Loucy (cell line): ENCODE measurements at regions not wholly inside any gene's neighbourhood (a gene's known extent, or its start where the extent isn't known, plus 50 kb on each side); places are given as distances from the start of the nearest gene placed in this dataset.

Experiments
- H2AFZ ChIP-seq: fragments of 200-600 bp; sonication (generic); 2 replicates; pipeline ENCODE4 v1.6.0; 2016; ENCODE audit warnings: antibody characterized with exemption, mild to moderate bottlenecking, low read length, moderate library complexity
- H3F3A ChIP-seq: fragments of 200-600 bp; 2 replicates; pipeline ENCODE4 v1.6.0; 2016; ENCODE audit warnings: antibody characterized with exemption, low read depth, mild to moderate bottlenecking
- H3K27me3 ChIP-seq: fragments of 200-600 bp; sonication (generic); 2 replicates; pipeline ENCODE4 v1.6.1; 2014; ENCODE audit warnings: low read length, mild to moderate bottlenecking; ENCODE audit not compliant: insufficient read depth, poor library complexity, severe bottlenecking
- H3K36me3 ChIP-seq: fragments of 200-600 bp; sonication (generic); 2 replicates; pipeline ENCODE4 v1.6.1; 2016; ENCODE audit warnings: low read length; ENCODE audit not compliant: insufficient read depth
- H3K4me1 ChIP-seq: fragments of 200-600 bp; sonication (generic); 2 replicates; pipeline ENCODE4 v1.5.1; 2014; ENCODE audit warnings: low read length, mild to moderate bottlenecking; ENCODE audit not compliant: insufficient read depth, poor library complexity, severe bottlenecking
- H3K4me2 ChIP-seq: fragments of 200-600 bp; sonication (generic); 2 replicates; pipeline ENCODE4 v1.6.0; 2014; ENCODE audit warnings: antibody characterized with exemption, low read length, low read depth, mild to moderate bottlenecking; ENCODE audit not compliant: poor library complexity, severe bottlenecking
- H3K4me3 ChIP-seq: fragments of 200-600 bp; sonication (generic); 2 replicates; pipeline ENCODE4 v1.5.1; 2014; ENCODE audit warnings: low read length, mild to moderate bottlenecking, mixed read lengths; ENCODE audit not compliant: poor library complexity, severe bottlenecking
- H3K79me2 ChIP-seq: fragments of 200-600 bp; sonication (generic); 2 replicates; pipeline ENCODE4 v1.6.1; 2014; ENCODE audit warnings: low read length; ENCODE audit not compliant: insufficient read depth
- H3K9ac ChIP-seq: fragments of 200-600 bp; sonication (generic); 2 replicates; pipeline ENCODE4 v1.6.0; 2014; ENCODE audit warnings: mild to moderate bottlenecking, low read depth, low read length, moderate library complexity; ENCODE audit not compliant: poor library complexity, severe bottlenecking
- H3K9me2 ChIP-seq: fragments of 200-600 bp; sonication (generic); replicated peaks from 2 replicates; pipeline ENCODE4 v1.6.1; 2016; ENCODE audit warnings: low read depth, low read length, mixed read lengths
- H3K9me3 ChIP-seq: fragments of 200-600 bp; sonication (generic); 2 replicates; pipeline ENCODE4 v1.6.1; 2014; ENCODE audit warnings: mild to moderate bottlenecking, antibody characterized with exemption, low read length, low read depth; ENCODE audit not compliant: insufficient read depth
- H4K20me1 ChIP-seq: fragments of 200-600 bp; sonication (generic); 2 replicates; pipeline ENCODE4 v1.6.0; 2014; ENCODE audit warnings: antibody characterized with exemption, low read length, mild to moderate bottlenecking; ENCODE audit not compliant: insufficient read depth, poor library complexity, severe bottlenecking
- CTCF ChIP-seq: fragments of 200-600 bp; sonication (generic); conservative IDR thresholded peaks from 2 replicates; pipeline ENCODE4 v1.5.1; 2014; ENCODE audit warnings: mild to moderate bottlenecking, antibody characterized with exemption, low read length
- EZH2phosphoT487 ChIP-seq: fragments of 200-600 bp; IDR thresholded peaks from 2 replicates; pipeline ENCODE4 v1.6.1; 2018; ENCODE audit warnings: antibody characterized with exemption, mild to moderate bottlenecking, moderate library complexity, borderline replicate concordance

DNA sequence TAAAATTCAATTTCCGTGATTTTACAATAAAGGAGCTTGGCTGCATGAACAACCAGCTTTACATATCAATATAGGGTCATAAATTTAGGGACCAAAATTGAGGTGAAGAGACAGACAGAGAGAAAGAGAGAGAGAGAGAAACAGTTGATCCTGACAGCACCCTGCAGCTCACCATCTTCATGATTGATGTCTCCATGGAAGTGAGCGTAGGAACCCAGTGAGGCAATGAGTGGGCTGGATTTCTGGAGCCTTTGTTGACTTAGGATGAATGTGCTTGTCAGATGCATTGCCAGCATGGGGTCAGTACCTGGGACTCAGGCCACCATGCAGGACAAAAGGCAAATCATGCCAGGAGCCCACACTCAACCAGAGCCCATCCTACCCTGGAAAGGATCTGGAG, 165.1 kb upstream of the SYNDIG1 start:
- Histone ChIP-seq H3K27me3 (no peaks in the 10 kb centered on the region), H3K9me2 (no peaks in the 10 kb centered on the region), H2AFZ (no peak overlapping the region)

GRCh38 chr20:24303393-24304170, 165.8 kb upstream of the SYNDIG1 start:
- no peaks in the 10 kb centered on the region for H3K79me2 ChIP-seq
- no peak overlapping the region for H3K9ac ChIP-seq
- no peaks in the 10 kb centered on the region for H3K9me3 ChIP-seq
- no peaks in the 10 kb centered on the region for H3K9me2 ChIP-seq
- H4K20me1 ChIP-seq = no peaks in the 10 kb centered on the region
- H3K27me3 ChIP-seq = no peaks in the 10 kb centered on the region
- H3K4me3 ChIP-seq = no peak overlapping the region
- H3K4me1 ChIP-seq = no peaks in the 10 kb centered on the region
- H3K4me2 ChIP-seq = no peak overlapping the region
- H2AFZ ChIP-seq = no peak overlapping the region
- H3K36me3 ChIP-seq = no peaks in the 10 kb centered on the region
- peak; percentile 35; the same call in 1 of the 2 replicates for TF ChIP-seq CTCF
- TF ChIP-seq EZH2phosphoT487 = no peak
- H3F3A ChIP-seq = no peaks in the 10 kb centered on the region

More for the DNA sequence above, 165.1 kb upstream of the SYNDIG1 start:
- Histone ChIP-seq H4K20me1 (no peaks in the 10 kb centered on the region), H3K9ac (no peak overlapping the region), H3K4me3 (no peak overlapping the region), H3K79me2 (no peaks in the 10 kb centered on the region), H3K4me1 (no peaks in the 10 kb centered on the region), H3K9me3 (no peaks in the 10 kb centered on the region), H3F3A (no peaks in the 10 kb centered on the region), H3K36me3 (no peaks in the 10 kb centered on the region), H3K4me2 (no peak overlapping the region)
- TF ChIP-seq CTCF (no peak), EZH2phosphoT487 (no peak)

DNA sequence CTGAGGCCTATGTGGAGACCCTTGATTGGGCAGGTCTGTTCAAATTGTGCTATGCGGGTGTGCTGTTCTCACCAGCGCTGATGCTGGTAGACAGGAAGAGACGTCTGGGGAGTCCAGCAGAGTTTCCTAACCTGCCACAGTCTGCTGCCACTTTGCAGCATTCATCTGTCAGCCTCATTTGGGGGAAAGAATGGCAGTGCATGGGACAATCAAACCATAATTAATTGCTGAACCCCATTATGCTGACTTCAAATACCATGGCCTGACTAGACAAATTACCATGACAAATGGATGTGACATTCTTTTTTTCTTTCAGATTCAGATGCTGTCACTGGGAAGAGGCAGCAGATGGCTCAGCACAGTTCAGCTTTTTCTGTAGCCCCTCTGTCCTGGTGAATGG, 171.4 kb upstream of the SYNDIG1 start:
- H3K4me2 ChIP-seq = no peak overlapping the region
- no peak overlapping the region for H3K9ac ChIP-seq
- no peak overlapping the region for H2AFZ ChIP-seq
- no peak overlapping the region for H3K4me3 ChIP-seq
- H3K27me3 ChIP-seq = no peaks in the 10 kb centered on the region
- no peaks in the 10 kb centered on the region for H3K4me1 ChIP-seq
- H3K79me2 ChIP-seq = no peaks in the 10 kb centered on the region
- H3K9me3 ChIP-seq = no peaks in the 10 kb centered on the region
- no peaks in the 10 kb centered on the region for H3F3A ChIP-seq
- no peaks in the 10 kb centered on the region for H3K9me2 ChIP-seq
- TF ChIP-seq EZH2phosphoT487 = no peak
- no peak for TF ChIP-seq CTCF
- H4K20me1 ChIP-seq = no peaks in the 10 kb centered on the region
- H3K36me3 ChIP-seq = no peaks in the 10 kb centered on the region
